ENCODE measurements at regions not wholly inside any gene's neighbourhood (a gene's known extent, or its start where the extent isn't known, plus 50 kb on each side); places are given as distances from the start of the nearest gene placed in this dataset.

GRCh38 chr2:122980671-122981070 is 1044.4 kb upstream of the CNTNAP5 start:
- Mint-ChIP-seq H3K9me3 (peaks cover 7% of the 10 kb centered on the region), H3K27me3 (ENCODE audit: low read depth) (no peaks in the 10 kb centered on the region), H3K27ac (no peak overlapping the region), H3K36me3 (ENCODE audit: low read depth) (no peaks in the 10 kb centered on the region), H3K4me3 (no peak overlapping the region), H3K4me1 (no peaks in the 10 kb centered on the region)
- TF ChIP-seq, protein P1, sequence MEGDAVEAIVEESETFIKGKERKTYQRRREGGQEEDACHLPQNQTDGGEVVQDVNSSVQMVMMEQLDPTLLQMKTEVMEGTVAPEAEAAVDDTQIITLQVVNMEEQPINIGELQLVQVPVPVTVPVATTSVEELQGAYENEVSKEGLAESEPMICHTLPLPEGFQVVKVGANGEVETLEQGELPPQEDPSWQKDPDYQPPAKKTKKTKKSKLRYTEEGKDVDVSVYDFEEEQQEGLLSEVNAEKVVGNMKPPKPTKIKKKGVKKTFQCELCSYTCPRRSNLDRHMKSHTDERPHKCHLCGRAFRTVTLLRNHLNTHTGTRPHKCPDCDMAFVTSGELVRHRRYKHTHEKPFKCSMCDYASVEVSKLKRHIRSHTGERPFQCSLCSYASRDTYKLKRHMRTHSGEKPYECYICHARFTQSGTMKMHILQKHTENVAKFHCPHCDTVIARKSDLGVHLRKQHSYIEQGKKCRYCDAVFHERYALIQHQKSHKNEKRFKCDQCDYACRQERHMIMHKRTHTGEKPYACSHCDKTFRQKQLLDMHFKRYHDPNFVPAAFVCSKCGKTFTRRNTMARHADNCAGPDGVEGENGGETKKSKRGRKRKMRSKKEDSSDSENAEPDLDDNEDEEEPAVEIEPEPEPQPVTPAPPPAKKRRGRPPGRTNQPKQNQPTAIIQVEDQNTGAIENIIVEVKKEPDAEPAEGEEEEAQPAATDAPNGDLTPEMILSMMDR (IDR thresholded peaks at IDR 0.05; ENCODE audit: unreplicated experiment in 3 of 3): no peak

DNA sequence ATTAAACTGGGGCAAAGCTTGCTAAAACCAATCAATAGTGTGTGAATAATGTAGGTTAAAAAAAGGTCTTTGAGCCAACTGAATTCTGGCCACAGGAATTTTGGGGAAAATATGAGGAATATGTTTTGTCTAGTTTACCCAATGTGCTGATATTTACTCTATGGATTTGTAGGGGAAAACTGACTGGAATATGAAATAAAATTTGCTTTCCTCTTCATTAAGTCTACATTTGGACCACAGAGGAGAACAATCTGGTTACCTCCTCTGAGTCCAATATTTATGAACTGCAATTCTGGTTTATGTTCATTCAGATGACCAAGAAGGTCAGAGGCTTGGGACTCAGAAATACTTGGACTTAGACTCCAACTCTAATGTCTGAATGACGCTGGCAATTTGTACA is 1042.2 kb upstream of the CNTNAP5 start:
- H3K27me3 Mint-ChIP-seq (ENCODE audit: low read depth): no peaks in the 10 kb centered on the region
- no peaks in the 10 kb centered on the region for H3K36me3 Mint-ChIP-seq (ENCODE audit: low read depth)
- H3K9me3 Mint-ChIP-seq: peaks cover 7% of the 10 kb centered on the region
- H3K4me1 Mint-ChIP-seq: no peaks in the 10 kb centered on the region
- TF ChIP-seq, protein P1 (IDR thresholded peaks at IDR 0.05; ENCODE audit: unreplicated experiment in 3 of 3): no peak
- no peak overlapping the region for H3K4me3 Mint-ChIP-seq
- H3K27ac Mint-ChIP-seq: no peak overlapping the region

DNA sequence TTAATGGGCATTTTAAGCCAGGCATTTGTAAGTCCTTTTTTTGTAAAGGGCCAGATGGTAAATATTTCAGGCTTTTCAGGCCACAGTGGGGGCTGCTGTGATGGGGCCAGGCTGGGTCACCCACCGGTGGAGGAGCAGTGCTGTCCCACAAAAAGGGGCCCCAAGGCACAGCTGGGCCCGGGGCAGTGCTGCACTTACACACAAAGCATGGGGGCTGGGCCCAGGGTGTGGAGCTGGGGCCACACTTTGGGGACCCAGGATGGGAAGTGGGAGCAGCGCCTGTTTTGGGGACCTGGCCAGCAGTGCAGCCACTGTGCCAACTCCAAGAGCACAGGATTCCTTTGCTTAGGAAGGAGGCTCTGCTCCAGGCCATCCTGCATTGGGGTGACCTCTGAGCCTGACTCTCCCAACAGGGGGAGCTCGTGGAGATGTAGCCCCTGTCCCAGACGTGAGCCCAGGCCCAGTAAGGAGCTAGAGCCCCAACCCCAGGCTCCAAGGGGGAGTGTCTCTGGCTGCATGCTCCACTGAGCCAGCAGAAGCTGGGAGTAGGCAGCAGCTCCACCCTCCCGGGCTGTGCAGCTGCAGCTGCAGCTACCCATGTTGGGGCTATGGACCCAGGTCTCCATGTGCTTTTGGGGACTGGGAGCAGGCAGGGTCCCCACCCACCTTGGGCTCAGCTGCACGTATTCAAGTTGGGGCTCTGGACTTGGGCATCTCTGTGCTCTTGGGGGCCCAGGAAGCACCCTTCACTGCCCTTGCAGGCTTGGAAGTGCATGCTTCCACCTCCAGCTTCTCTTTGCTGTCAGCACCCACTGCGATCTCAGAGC is 1036.5 kb upstream of the CNTNAP5 start:
- H3K4me3 Mint-ChIP-seq: no peak overlapping the region
- TF ChIP-seq, protein P1 (IDR thresholded peaks at IDR 0.05; ENCODE audit: unreplicated experiment in 3 of 3): no peak
- peaks cover 3% of the 10 kb centered on the region for H3K36me3 Mint-ChIP-seq (ENCODE audit: low read depth)
- H3K4me1 Mint-ChIP-seq: no peaks in the 10 kb centered on the region
- no peak overlapping the region for H3K27ac Mint-ChIP-seq
- H3K9me3 Mint-ChIP-seq: peaks cover 9% of the 10 kb centered on the region
- no peaks in the 10 kb centered on the region for H3K27me3 Mint-ChIP-seq (ENCODE audit: low read depth)

DNA sequence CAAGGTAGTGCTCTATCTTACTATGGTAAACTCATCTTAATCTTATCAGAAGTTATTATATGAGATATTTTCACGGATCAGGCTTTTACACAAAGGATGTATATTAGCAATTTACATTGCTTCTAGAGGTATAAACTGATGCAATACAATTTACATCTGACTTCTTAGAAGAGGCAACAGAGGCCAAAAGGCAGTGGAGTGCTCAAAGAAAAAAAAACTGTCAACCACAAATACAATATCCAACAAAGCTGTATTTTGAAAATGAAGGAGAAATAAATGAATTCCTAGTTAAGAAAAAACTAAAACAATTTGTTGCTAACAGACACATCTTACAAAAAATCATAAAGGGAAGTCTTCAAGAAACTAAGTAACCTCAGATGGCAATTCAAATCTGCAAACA is 1031.5 kb upstream of the CNTNAP5 start:
- peaks cover 20% of the 10 kb centered on the region for H3K9me3 Mint-ChIP-seq
- peaks cover 3% of the 10 kb centered on the region for H3K36me3 Mint-ChIP-seq (ENCODE audit: low read depth)
- H3K27me3 Mint-ChIP-seq (ENCODE audit: low read depth): no peaks in the 10 kb centered on the region
- TF ChIP-seq, protein P1 (IDR thresholded peaks at IDR 0.05; ENCODE audit: unreplicated experiment in 3 of 3): no peak
- H3K27ac Mint-ChIP-seq: no peak overlapping the region
- H3K4me1 Mint-ChIP-seq: no peaks in the 10 kb centered on the region
- H3K4me3 Mint-ChIP-seq: no peak overlapping the region

DNA sequence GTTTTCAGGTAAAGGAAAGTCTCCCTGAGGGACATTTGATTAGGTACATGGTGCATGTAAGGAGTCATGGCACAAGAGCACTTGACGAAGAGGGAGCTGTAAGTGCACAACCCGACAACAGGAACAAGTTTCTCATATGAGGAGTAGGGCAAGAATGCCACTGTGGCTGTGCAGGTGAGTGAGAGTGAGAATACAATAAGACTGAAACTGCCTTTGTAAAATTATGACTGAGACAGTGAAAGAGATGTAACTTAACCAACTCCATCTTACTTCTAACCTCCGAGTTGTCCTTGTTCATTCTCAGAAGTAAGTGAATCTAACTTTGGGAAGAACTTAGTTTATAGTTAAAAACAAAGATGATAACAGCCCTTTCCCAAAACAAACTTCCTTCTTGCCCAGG is 1025.8 kb upstream of the CNTNAP5 start:
- Mint-ChIP-seq H3K36me3 (ENCODE audit: low read depth) (no peaks in the 10 kb centered on the region), H3K4me3 (no peak overlapping the region), H3K27me3 (ENCODE audit: low read depth) (no peaks in the 10 kb centered on the region), H3K4me1 (peaks cover 5% of the 10 kb centered on the region), H3K27ac (no peak overlapping the region), H3K9me3 (peaks cover 7% of the 10 kb centered on the region)
- TF ChIP-seq, protein P1 (IDR thresholded peaks at IDR 0.05; ENCODE audit: unreplicated experiment in 3 of 3): no peak

DNA sequence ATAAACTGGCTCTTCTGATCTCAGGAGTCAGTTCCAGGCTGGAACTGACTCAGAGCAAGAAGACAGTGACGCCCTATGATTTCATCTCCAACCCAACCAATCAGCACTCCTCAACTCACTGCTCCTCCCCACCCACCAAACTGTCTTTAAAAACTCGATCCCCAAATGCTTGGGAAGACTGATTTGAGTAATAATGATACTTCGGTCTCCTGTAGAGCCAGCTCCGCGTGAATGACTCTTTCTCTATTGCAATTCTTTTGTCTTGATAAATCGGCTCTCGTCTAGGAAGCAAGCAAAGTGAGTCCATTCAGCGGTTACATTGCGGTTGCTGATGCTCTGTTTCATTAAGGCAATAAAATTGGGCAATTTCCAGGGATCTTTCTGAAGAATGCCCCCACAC is 1025.3 kb upstream of the CNTNAP5 start:
- no peaks in the 10 kb centered on the region for H3K36me3 Mint-ChIP-seq (ENCODE audit: low read depth)
- TF ChIP-seq, protein P1 (IDR thresholded peaks at IDR 0.05; ENCODE audit: unreplicated experiment in 3 of 3): no peak
- H3K4me3 Mint-ChIP-seq: no peak overlapping the region
- peaks cover 5% of the 10 kb centered on the region for H3K4me1 Mint-ChIP-seq
- peaks cover 5% of the 10 kb centered on the region for H3K9me3 Mint-ChIP-seq
- H3K27me3 Mint-ChIP-seq (ENCODE audit: low read depth): no peaks in the 10 kb centered on the region
- no peak overlapping the region for H3K27ac Mint-ChIP-seq
